ENCODE measurements at regions not wholly inside any gene's neighbourhood (a gene's known extent, or its start where the extent isn't known, plus 50 kb on each side); places are given as distances from the start of the nearest gene placed in this dataset.

- TF ChIP-seq BHLHE40 (IDR thresholded peaks at IDR 0.05; ENCODE audit: borderline replicate concordance) (no peak), ELF4 (IDR thresholded peaks at IDR 0.05) (no peak), TARDBP (IDR thresholded peaks at IDR 0.05) (no peak), NFRKB (IDR thresholded peaks at IDR 0.05) (no peak), PKNOX1 (IDR thresholded peaks at IDR 0.05) (no peak), FOXM1 (IDR thresholded peaks at IDR 0.05; ENCODE audit: borderline replicate concordance) (no peak), SP1 (IDR thresholded peaks at IDR 0.05) (no peak), FOXA1 (IDR thresholded peaks at IDR 0.05) (no peak), HDGF (IDR thresholded peaks at IDR 0.05; ENCODE audit: borderline replicate concordance) (no peak), LEF1 (IDR thresholded peaks at IDR 0.05; ENCODE audit: borderline replicate concordance) (no peak)
Observed at GRCh38 chr11:29272019-29272654, 744.7 kb downstream of the KCNA4 start.
